Stimulated activated CD4-positive, alpha-beta T cell treated with anti-CD3 and anti-CD28 coated beads, Interleukin-15, amount 100 ng/mL, for 24 hours (primary cell): ENCODE measurements at regions not wholly inside any gene's neighbourhood (a gene's known extent, or its start where the extent isn't known, plus 50 kb on each side); places are given as distances from the start of the nearest gene placed in this dataset.

Experiments used
- DNase-seq: peaks from one replicate; pipeline ENCODE4 v3.0.0-alpha.2; 2020

GRCh38 chr12:115095073-115095748, 411.2 kb upstream of the TBX3 start:
- DNase-seq = no peak

DNA sequence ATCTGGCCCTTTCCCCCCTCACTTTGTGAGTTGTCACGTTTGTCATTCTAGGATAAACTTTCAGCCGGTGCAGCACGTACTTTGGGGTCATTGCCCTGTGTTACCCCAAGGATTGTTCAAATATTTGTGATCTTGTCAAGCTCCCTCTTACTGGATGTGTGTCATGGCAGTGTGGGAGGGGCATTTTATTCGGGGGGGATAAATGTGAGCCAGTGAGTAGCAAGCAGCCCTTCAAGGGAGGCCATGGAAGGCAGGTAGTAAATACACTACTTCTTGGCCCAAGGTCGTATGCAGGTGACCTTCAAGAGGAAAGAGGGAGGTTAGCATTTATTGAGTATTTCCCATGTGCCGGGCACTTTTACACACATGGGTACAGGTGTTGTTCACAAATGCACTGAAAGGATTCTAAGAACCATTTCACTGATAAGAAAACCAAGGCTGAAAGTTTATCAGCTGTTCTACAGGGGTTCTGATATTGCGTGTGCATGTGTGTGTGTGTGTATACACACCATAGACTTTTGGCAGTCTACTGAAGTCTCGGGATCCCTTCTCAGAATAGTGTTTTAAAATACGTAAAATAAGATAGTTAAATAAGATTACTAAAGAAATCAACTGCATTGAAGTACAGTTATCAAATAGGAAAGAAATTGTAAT, 410.3 kb upstream of the TBX3 start:
- DNase-seq = no peak

DNA sequence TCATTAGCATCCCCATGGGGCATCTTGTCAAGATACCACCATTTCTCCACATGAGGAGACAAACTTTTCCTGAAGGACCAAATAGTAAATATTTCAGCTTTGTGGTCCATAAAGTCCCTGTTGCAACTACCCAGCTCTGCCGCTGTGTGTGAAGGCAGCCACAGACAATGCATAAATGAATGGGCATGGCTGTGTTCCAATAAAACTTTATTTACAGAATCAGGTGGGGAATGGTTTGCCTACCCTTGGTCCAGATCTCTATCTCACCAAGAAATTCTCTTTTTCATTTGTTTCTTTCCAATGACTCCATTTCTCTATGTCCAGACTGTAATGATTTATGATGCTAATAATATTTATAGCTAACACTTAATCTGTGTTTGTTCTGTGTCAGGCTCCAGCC, 409.3 kb upstream of the TBX3 start:
- no peak for DNase-seq

DNA sequence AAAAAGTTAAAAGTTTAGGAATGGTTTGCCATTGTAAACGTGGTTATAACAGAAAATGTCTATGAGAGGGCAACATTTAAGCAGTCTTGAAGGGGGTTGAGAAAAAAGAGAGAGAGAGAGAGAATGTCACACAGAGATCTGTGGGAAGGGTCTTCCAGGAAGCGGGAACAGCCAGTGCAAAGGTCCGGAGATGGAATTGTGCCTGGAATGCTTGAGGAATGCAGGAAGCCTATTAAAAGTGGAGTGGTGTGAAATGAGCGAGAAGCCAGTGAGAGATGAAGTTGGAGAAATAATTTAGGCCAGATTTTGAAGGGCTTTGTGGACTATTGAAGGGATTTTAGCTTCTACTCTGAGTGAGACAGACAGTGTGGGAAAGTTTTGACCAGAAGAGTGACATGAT, 406.8 kb upstream of the TBX3 start:
- no peak for DNase-seq

GRCh38 chr12:115088995-115089841, 405.2 kb upstream of the TBX3 start:
- DNase-seq = no peak

- DNase-seq = no peak
These were observed 404.5 kb upstream of the TBX3 start for GRCh38 chr12:115088328-115088994.

- no peak for DNase-seq
These were observed 401.6 kb upstream of the TBX3 start for GRCh38 chr12:115085594-115085993.

- no peak for DNase-seq
These were observed 395.8 kb upstream of the TBX3 start for GRCh38 chr12:115079760-115080159.

DNA sequence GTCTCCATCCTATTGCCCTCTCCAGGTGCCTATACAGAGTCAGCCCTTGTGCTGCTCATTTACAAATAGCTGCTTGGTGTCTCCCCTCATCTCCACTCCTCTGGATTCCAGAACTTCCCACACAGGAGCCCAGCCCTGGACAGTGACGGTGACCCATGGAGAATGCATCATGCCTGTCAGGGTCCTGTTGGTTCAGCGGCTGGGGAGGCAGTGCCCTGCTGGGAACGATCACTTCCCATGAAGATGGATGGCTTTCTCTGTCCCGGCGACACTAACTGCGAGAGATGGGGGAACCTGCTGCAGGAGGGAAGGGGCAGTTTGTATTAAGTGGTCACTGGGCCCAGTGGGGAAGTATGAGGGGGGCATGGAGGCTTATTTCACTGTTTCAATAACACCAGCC, 395.0 kb upstream of the TBX3 start:
- no peak for DNase-seq

DNA sequence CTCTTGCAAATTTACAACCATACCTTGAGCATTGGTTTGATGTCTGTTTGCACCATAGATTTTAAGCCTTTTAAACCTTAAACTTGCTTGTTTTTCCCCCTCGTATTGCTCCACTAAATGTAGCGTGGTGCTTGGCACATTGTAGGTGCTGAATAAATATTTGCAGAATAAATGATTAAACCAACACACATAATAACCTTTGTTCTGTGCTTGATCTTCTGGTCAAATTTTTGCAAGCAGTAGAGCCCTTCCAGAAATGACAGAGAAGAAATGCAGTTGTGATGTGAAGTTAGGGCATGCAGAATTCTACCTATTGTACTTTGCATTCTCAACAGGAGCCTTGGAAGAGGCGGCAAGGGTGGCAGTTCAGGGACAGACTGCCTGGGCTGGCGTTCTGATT, 394.4 kb upstream of the TBX3 start:
- DNase-seq = no peak

DNA sequence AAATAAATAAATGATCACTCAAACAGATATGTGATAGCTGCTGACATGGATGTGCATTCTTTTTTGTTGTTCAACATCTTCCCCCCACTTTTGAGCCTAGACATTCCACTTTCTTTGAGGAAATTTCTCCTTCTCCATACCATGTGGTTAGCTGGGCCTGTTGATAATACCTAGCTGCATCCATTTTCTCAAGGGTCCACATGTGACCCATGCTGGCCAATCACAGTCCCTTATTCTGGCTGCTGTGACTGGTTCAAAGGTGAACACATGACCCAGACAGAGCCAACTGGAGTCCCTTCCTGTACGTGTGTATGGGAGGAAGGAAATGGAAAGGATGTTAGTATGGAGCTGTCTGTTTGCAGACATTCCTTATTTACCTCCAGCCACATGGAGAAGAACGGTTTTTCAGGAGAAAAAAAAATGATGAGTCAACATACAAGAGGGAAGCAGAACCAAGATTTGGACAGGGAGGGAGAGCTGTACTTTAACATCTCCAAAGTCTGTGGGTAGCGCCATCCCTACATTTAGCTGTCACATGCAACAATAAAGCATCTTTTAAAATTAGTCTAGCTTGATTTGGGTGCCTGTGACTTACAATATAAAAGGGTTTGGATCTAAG, 391.7 kb upstream of the TBX3 start:
- DNase-seq = no peak

DNA sequence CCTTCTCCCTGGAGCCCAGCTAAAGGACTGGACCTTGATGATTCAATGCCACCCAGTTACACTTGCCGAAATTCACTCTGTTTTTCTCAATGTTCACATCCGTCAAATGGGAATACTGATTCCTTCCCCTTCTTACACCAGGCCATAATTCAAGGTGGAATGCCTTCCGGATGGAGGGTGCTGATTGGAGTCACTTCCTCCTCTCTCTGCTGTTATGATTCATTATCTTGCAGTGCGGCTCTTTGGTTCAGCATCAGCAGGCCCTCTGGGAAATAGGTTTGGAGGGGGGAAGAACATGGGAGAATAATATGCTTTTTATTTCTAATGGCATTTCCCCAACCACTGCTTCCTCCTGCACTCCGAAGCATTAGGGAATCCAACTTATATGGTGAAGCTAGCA, 390.6 kb upstream of the TBX3 start:
- DNase-seq = no peak

- no peak for DNase-seq
These were observed 388.7 kb upstream of the TBX3 start for GRCh38 chr12:115072712-115073111.

DNA sequence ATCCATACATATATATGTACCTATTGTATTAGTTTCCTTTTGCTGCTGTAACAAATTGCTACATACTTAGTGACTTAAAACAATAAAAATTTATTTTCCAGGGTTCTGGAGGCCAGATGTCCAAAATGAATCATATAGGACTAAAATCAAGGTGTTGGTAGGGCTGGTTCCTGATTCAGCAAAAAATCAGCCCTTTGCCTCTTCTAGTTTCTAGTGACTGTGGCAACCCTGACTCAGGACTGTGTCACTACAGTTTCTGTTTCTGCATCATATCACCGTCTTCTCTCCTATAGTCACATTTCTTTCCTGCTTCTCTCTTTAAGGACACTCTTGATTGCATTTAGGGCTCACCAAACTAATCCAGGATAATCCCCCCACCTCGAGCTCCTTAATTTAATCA, 386.3 kb upstream of the TBX3 start:
- no peak for DNase-seq

- no peak for DNase-seq
These were observed 380.3 kb upstream of the TBX3 start for GRCh38 chr12:115064296-115064695.

GRCh38 chr12:115062741-115063140, 378.8 kb upstream of the TBX3 start:
- DNase-seq = no peak

- DNase-seq = no peak
These were observed 376.6 kb upstream of the TBX3 start for GRCh38 chr12:115060477-115061168.

DNA sequence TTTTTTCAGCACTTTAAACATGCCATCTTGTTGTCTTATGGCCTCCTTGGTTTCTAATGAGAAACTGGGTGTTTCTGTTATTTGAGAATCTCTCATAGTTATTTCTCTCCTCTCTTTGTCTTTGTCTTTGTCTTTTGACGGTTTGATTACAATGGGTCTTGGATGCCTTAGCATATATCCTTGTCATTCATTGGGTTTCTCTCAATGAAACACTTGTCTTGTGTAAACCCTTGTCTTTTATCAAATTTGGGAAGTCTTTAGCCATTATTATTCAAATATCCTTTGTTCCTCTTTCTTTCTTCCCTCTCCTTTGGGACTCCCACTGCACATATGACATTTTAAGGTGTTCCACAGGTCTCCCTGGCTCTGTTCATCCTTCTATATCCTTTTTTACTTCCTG, 373.5 kb upstream of the TBX3 start:
- no peak for DNase-seq

DNA sequence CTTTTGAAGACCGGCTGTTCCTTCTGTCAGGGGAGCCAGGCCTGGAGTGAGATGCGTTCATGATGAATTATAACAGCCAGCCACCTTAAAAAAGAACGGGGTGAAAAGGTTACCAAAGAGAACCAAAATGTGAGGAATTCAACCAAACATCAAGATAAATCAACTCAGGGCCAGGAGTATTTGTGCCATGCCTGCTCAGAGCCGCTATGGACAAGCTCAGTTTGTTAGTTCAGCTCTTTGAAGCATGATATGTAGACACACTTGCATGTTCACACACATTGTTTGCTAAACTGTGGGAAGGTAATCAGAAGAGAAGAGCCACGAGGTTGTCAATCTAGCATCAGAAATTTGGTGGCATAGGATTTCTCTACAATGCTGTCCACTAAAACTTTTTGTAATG, 367.4 kb upstream of the TBX3 start:
- DNase-seq = no peak

GRCh38 chr12:115049614-115050013, 365.6 kb upstream of the TBX3 start:
- no peak for DNase-seq

DNA sequence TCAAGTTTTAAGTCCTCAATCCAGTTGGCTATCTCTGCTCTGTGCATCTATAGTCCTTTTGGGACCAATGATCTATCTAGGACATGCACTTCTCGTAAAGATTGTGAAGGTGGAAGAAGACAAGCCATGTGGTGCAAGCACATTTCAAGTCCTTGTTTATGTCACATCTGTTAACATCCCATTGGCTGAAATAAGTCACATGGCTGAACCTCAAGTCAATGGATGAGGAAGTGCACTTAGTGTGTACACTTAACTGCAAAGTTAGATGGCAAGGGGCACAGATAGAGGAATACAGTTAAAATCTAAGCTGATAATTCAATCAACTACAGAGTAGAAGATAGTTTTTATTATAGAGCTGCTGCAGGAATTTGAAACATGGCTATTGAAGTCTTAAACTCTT, 362.8 kb upstream of the TBX3 start:
- no peak for DNase-seq

DNA sequence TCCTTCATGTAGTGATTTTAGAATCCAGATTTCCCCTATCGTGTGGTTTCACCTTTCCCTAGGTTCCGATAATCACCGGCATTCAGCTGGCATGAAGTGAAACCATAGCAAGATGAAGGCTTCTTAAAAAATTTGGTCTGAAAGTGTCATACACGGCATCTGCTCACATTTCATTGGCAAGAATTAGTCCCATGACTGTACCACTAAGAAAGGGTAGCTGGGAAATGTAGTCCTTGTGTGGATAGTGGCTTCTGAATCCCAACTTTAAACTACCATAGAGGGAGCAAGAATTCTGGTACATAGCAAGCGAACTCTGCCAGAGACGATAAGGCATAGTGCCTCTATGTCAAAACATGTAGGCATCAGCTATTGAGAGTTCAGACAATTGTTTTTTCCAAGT, 360.1 kb upstream of the TBX3 start:
- no peak for DNase-seq
